Stimulated activated CD4-positive, alpha-beta T cell treated with anti-CD3 and anti-CD28 coated beads, TNF-alpha, amount 100 ng/mL, for 4 hours (primary cell): ENCODE measurements at regions not wholly inside any gene's neighbourhood (a gene's known extent, or its start where the extent isn't known, plus 50 kb on each side); places are given as distances from the start of the nearest gene placed in this dataset.

Experiments
- DNase-seq, 3 experiments: peaks; one replicate each; pipeline ENCODE4 v3.0.0-alpha.2; 2020; ENCODE audit warnings: low read depth in 3 of 3

DNA sequence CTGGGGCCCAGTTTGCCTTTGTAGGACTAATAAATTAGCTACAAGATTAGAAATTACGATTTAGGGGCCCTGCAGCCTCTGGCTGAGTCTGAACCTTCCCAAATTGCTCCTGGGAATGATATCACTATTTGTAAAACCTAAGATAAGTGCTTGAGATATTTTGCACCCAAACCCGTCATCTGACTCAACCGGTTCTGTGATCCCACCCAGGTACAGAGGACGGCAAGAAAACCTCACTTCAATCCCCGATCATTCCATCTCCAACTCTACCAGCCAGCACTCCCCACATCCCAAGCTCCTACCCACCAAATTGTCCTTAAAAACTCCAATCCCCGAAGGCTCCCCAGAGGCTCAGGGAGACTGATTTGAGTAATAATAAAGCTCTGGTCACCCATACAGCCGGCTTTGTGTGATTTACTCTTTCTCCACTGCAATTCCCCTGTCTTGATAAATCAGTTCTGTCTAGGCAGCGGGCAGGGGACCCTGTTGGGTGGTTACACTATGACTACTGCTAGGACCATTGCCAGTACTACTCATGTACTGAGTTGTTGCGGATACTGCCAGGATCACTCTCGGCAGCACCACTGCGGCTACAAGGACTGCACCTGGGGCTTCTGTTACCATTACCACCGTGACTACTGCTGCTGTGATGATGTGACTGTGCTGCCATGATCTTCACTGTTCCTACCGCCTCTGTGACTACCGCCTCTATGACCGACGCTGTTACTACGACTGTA, 73.1 kb downstream of the IRF8 start:
- DNase-seq: no peak

- DNase-seq: no peak
These were observed 75.7 kb downstream of the IRF8 start for GRCh38 chr16:85974428-85975375.

DNA sequence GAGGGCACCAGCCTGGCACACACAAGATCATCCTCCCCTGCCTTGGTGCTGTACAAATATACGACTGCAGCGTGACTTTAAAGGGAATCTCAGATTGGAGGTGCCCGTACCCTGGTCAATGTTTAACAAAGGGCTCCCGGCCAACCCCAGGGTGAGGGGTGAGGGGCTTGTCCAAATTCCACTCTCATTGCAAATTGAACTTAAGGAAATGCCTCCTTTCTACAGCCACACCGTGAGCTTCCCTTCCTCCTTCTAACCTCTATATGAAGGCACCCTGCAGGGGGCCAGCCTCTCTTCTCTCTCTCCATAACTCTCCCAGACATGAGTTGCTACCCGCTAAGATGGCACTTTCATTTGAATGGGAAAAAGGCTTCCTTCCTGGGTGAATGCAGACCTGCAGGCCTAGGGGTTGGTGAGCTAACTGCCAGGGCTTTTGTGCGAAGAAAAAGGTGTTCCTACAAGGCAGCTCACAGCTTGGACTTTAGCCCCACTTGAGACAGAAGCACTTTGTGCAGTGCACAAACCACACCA, 76.6 kb downstream of the IRF8 start:
- no peak for DNase-seq

DNA sequence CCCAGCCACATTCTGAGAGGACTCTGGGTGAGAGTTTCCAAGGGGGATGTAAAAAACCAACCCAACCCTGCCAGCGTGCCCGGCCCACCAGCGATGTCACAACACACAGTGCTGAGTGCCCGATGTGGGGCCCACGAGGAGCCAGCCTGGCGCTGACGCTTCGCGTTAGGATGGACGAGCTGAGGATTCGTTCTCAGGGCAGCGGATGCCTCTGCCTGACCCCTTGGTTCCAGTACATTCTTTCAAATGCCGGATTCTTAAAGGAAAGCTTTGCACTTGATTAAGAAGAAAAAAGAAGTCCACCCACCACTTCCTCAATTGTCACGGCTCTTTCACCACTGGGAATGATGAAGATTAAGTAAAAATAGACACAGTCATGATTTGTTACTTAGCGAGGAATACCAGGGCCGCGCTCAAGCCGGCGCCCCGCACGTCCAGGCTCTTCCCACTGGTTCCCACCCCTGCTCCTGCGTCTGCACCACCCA, 79.4 kb downstream of the IRF8 start:
- no peak for DNase-seq

GRCh38 chr16:85978976-85979375, 80.0 kb downstream of the IRF8 start:
- no peak for DNase-seq

- no peak for DNase-seq
These were observed 80.6 kb downstream of the IRF8 start for GRCh38 chr16:85979605-85980004.

GRCh38 chr16:85980686-85981085, 81.7 kb downstream of the IRF8 start:
- no peak for DNase-seq

- no peak for DNase-seq
These were observed 83.0 kb downstream of the IRF8 start for GRCh38 chr16:85981826-85982562.

- DNase-seq: no peak
These were observed 83.6 kb downstream of the IRF8 start for GRCh38 chr16:85982563-85982939.

- no peak for DNase-seq
These were observed 84.1 kb downstream of the IRF8 start for GRCh38 chr16:85983064-85983463.

- DNase-seq: no peak
These were observed 84.8 kb downstream of the IRF8 start for GRCh38 chr16:85983606-85984230.

- DNase-seq: no peak
These were observed 85.4 kb downstream of the IRF8 start for GRCh38 chr16:85984231-85984880.

- DNase-seq: no peak
These were observed 86.0 kb downstream of the IRF8 start for GRCh38 chr16:85984947-85985451.

GRCh38 chr16:85986931-85987749, 88.2 kb downstream of the IRF8 start:
- DNase-seq: peak in 1 of 3 experiments; percentile 17

DNA sequence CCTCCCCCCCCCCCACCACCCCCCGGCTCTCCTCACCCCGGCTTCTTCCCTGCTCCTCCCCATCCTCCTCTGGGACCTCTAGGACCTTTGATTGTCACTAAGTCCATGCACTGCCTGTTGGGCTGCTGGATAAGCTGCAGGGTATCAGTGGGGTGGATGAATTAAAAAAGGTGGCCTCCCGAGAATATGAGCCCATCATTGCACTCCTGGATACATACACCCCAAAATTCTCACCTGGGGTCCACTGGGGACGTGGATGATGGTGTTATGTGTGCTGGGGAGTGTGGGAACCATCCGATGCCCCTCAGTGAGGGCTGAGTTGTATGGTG, 88.8 kb downstream of the IRF8 start:
- no peak for DNase-seq

- DNase-seq: no peak
These were observed 89.3 kb downstream of the IRF8 start for GRCh38 chr16:85988306-85988705.

DNA sequence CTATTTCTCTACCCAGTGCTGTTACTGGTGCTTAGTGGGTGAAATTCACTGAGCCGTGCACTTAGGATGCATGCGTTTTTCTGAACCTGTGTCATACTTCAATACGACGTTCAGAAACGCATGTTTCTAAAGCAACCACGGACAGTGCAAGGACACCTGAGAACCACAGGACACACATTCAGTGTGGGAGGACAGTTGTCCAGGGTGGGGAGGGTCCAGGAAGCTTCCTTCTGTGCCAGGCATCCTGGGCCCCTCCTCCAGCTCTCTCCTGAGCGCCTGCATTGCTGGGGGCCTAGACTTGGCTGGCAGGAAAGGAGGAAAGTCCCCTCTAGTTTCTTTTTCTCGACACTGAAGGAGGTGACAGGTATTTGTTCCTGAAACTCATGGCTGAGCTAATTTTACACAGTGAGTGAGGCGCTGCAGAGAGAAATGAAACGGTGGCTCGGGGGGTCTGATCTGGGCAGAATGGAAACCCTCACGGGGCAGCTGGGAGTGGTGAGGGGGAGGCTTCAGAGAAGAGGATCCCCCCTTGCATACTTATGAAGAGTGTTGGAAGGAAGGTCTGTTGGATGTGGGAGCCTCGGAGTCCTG, 89.9 kb downstream of the IRF8 start:
- peak in 1 of 3 experiments; percentile 39 for DNase-seq

DNA sequence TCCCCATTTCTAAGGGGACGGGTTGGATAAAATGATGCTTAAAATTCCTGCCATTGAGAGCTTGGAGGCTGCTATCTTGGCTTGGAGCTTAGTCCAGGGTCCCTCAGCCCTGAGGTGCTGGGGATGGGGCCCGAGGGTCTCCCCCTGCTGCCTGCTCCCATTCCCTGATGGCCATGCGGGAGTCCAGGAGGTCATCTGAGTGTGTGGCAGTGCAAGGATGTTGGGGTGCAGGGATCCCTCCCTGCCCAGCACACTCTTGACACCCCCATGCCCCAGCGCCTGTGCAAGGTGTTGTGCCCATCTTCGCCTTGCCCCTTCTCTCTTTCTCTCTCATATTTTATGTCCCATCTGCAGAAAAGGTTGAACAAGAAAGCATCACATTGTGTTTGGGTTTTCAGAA, 90.4 kb downstream of the IRF8 start:
- DNase-seq: no peak

DNA sequence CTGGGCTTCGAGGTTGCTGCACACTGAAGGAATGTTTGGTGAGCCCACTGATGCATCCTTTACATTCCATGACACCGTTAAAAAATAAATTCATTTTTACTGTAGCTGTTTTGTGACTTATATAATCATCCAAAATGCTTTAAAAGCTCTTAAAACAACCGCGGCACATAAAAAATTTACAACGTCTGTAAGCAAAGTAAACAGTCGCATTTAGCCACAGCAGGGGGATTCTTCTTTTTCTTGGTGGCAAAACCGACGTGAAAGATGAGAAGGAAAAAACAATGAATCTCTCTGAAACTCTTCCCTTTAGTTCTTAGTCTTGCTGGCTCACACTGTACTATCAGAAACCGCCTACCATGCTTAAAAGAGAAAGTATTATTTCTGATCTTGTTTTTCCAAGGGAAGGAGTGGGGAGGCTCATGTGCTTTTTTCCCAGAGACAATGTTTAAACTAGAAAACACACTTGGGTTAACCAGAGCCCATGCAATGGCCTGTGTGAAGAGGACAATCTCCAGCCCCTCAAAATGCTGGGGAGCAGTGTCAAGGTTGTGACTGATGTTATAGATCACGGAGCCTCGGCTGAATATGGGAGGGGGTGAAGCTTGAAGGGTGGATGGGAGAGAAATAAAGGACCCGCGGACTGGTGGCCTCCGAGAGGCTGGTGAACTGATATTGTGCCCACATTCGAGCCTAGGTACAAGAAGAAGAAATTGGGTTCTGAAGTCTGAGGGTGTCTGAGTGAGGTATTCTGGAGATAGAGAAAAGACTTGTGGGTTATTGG, 91.1 kb downstream of the IRF8 start:
- DNase-seq: no peak
